Dermis blood vessel endothelial cell (primary cell): ENCODE measurements at regions not wholly inside any gene's neighbourhood (a gene's known extent, or its start where the extent isn't known, plus 50 kb on each side); places are given as distances from the start of the nearest gene placed in this dataset.
"Not testable (repeated sequence)": the region's sequence is repeated elsewhere in the genome, so short reads cannot be mapped to it uniquely, and the experiment has no call there.

Experiments used
- DNase-seq: peaks from one replicate; pipeline ENCODE4 v3.0.0; 2010

GRCh38 chr14:86310611-86311010 lies 780.7 kb downstream of the FLRT2 start:
- DNase-seq: no peak

GRCh38 chr14:86310148-86310547 lies 780.2 kb downstream of the FLRT2 start:
- DNase-seq: no peak

- DNase-seq: no peak
These were observed 775.1 kb downstream of the FLRT2 start for GRCh38 chr14:86305058-86305457.

- no peak for DNase-seq
These were observed 770.0 kb downstream of the FLRT2 start for GRCh38 chr14:86299994-86300393.

DNA sequence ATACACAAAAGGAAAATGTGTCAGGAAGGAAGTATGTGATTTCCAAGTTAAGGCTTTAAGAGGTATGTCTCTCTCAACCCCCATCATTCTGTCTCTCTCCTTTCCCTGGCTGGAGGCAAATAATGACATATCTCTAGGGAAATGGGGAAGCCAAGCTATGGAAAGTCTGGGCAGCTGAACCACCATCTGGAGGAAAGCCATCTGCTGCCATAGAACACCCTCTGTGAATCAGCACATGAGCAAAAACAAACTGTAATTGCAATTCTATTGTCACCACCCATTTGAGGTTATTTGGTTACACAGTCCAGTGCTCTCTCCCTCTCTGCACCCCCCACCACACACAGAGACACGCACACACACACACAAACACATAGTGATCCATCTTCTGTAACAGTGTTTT lies 766.2 kb downstream of the FLRT2 start:
- no peak for DNase-seq

DNA sequence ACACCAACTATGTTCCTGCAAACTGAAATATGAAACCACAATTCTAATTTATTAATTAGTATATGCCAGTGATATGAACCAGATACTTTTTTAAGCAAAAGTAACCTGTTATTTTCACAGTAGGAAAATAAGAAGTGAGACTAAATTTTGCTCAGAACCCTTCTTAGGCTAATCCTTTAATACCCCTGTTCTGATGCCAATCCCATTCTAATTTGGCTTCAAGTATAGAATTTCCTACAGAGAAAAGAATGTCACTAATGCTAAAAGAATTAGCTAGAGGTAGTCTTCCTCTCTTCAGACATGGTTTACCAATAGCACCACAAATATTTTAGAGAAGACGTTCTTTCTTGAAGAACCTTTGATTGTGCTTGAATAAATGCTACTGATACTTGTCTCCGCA lies 758.4 kb downstream of the FLRT2 start:
- no peak for DNase-seq

DNA sequence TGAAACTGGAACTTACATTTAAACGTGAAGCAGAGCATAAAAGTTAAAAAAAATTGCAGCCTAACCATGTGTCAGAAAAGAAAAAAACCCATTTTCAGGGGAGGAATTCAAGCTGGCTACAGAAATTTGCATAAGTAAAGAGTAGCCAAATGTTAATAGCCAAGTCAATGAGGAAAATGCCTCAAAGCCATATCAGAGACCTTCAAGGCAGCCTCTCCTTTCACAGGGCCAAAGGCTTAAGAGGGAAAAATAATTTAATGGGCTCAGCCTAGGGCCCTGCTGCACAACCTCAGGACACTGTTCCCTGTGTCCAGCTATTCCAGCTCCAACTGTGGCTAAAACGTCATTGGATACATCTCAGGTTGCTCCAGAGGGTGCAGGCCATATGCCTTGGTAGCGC lies 749.5 kb downstream of the FLRT2 start:
- no peak for DNase-seq

GRCh38 chr14:86257973-86258372 lies 728.0 kb downstream of the FLRT2 start:
- DNase-seq: no peak

DNA sequence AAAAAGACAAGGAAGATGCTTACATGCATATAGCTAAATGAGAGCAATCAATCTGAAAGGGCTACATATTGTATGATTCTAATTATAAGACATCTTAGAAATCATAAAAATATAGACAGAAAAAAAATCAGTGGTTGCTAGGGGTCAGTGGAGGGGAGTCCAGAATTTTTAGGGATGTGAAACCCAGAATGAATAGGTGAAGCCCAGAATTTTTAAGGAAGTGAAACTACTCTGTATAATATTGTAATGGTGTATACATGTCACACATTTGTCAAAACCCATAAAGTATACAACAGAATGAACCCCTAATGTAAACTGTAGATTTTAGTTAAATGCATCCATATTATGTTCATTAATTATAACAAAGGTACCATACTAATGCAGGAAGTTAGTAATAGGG lies 713.2 kb downstream of the FLRT2 start:
- no peak for DNase-seq

- DNase-seq: no peak
These were observed 707.8 kb downstream of the FLRT2 start for GRCh38 chr14:86237733-86238132.

DNA sequence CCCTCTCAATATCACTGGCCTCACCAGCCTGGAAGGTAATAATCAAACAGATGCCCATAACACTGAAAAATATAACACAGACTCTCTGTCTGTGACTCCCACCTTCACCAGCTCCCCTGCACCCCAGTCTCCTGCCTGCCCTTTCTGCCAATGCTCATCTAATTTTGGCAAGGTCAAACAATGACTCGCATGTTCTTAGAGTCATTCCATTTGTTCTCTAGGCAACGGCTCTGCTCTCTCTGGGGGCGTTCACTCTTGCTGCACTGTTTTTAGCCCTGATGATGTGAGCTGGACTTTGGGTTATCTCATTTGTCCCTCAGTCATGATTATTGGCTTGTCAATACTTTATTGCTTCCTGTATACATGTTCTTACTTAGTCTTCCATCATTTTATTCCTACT lies 691.8 kb downstream of the FLRT2 start:
- DNase-seq: no peak

- no peak for DNase-seq
These were observed 691.1 kb downstream of the FLRT2 start for GRCh38 chr14:86221000-86221399.

- no peak for DNase-seq
These were observed 687.6 kb downstream of the FLRT2 start for GRCh38 chr14:86217523-86217922.

GRCh38 chr14:86203843-86204242 lies 673.9 kb downstream of the FLRT2 start:
- no peak for DNase-seq

DNA sequence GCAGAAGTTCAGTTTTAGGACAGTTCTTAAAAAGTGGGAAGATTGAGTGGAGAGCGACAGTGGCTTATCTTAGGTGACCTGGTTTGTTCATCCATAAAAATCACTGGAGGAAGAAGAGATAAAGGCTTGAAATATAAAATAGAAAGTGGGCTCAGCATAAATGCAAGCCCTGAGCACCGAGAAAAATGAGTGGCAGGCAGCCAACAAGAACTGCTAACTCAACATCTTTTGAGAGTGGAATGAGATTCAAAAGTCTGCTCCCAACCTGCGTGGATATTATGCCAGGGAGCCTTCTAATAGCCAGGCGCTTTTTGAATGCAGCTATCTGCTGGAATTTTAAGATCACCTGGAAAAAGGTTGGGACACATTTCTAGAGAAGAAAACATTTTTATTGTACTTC lies 666.5 kb downstream of the FLRT2 start:
- no peak for DNase-seq

- no peak for DNase-seq
These were observed 663.8 kb downstream of the FLRT2 start for GRCh38 chr14:86193756-86194155.

GRCh38 chr14:86179980-86180379 lies 650.0 kb downstream of the FLRT2 start:
- no peak for DNase-seq

DNA sequence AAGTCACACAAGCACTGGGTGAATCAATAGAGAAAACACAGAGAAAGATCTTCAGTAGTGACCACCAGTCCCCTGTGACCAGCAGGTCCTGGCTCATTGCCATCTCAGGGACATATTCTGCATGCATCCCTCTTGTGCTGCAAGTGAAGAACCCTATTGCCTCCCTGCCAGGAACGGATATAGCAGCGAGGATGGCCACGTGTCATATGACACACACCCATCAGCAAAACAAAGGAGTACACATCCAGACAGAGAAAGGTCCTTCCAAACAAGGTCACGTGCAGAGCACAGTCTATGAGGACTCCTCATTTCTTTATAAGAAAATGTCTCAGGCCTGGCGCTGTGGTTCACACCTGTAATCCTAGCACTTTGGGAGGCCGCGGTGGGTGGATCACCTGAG lies 638.4 kb downstream of the FLRT2 start:
- DNase-seq: no peak

- no peak for DNase-seq
These were observed 636.6 kb downstream of the FLRT2 start for GRCh38 chr14:86166541-86166940.

GRCh38 chr14:86153480-86153879 lies 623.5 kb downstream of the FLRT2 start:
- DNase-seq: no peak

GRCh38 chr14:86143248-86143647 lies 613.3 kb downstream of the FLRT2 start:
- no peak for DNase-seq

DNA sequence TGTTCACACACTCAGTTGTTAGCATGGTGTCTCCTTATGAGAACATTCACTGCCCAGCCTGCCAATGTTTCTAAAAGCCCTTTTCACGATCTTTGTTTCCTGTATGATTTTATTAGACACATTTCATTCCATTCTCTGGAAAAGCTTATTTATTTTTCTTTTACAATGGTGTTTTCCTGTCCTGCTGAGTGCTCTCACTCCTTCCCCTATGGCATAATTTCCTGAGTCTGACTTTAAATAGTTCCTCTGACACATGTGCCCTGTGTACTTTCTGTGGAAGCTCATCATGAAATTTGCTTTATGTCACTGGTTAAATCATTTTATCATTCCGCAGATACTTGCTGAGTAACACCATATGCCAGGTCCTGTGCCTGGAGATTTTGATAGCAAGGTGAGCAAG lies 612.0 kb downstream of the FLRT2 start:
- DNase-seq: no peak

DNA sequence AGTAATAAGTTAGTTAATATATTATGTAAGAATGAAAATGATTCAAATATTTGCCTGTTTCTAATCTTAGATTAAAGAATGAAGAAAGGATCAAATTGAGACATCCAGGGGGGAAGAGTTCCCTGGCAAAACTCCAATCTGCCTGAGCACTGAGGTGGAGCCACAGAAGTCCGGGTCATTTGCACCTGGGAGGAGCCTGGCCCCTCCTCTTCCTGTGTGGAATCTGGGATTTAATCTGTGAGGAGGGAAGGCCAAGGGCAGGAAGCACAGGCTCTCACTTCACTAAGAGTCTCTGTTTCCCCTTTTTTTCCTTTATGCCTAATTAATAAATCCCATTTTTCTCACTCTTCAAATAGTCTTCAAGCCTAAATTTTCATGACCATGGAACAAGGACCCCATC lies 599.5 kb downstream of the FLRT2 start:
- no peak for DNase-seq

DNA sequence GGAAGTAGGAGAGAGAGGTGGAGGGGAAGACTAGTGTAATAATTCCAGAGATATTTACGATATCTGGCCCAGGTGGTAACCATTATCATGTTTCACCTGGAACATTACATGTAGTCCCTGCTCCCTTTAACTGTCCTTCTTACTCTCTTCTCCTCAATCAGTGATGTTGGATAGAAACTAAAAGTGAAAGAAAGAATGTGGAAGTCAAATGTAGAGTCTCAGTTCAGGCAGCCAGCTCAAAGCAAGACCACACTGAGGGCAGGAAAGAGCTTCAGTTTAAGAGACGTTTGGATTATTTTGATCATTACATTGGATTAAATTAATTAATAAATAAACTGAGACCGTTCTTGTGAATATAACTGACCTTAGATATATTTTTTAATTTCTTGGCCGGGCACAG lies 594.4 kb downstream of the FLRT2 start:
- no peak for DNase-seq

- DNase-seq: no peak
These were observed 586.0 kb downstream of the FLRT2 start for GRCh38 chr14:86115972-86116371.

DNA sequence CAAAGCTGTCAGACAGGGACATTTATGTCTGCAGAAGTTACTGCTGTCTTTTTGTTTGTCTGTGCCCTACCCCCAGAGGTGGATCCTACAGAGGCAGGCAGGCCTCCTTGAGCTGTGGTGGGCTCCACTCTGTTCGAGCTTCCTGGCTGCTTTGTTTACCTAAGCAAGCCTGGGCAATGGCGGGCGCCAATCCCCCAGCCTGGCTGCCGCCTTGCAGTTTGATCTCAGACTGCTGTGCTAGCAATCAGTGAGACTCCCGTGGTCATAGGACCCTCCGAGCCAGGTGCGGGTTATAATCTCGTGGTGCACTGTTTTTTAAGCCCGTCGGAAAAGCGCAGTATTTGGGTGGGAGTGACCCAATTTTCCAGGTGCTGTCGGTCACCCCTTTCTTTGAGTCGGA lies 580.9 kb downstream of the FLRT2 start:
- not testable (repeated sequence) for DNase-seq
